ENCODE measurements at regions not wholly inside any gene's neighbourhood (a gene's known extent, or its start where the extent isn't known, plus 50 kb on each side); places are given as distances from the start of the nearest gene placed in this dataset.
"Not testable (repeated sequence)": the region's sequence is repeated elsewhere in the genome, so short reads cannot be mapped to it uniquely, and the experiment has no call there.

DNA sequence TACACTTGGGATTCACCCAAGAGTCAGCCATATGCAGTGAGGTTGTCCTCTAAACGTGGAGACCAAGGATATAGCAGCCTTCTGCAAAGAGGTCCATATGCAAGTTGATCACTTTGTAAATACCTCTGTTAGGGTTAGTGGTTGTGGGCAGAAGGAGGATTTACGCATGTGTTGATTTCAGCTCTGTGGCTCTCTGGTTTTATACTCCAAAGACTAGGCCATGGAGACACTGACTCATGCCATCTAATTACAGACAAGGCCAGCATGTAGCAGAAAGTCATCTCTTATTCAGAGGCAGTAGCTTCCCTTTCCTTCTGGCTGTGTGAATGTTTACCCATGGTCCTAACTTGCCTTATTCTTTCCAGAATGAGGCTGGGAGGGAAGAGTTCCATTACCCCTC lies 140.9 kb upstream of the GOLGA6L4 start:
- DNase-seq (ENCODE audit: low read depth): not testable (repeated sequence)

DNA sequence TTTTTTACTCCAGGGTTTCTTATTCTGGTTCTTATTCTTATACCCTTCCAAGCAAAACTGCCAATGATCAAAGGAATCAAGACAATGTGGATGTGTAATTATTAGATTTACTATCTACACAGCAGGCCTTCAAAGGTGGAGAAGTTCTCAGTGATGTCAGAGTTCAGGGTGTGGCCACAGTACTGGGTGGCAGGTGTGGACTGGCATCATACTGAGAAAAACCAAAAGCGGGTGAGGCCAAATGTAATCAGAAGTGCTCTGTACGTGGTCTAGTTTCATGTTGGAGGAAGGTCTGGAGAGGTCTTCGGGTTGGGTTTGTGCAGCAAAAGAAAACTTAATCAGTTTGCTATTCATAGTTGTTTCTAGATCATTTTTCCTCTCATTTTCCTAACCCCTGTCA lies 138.5 kb upstream of the GOLGA6L4 start:
- DNase-seq (ENCODE audit: low read depth): not testable (repeated sequence)

DNA sequence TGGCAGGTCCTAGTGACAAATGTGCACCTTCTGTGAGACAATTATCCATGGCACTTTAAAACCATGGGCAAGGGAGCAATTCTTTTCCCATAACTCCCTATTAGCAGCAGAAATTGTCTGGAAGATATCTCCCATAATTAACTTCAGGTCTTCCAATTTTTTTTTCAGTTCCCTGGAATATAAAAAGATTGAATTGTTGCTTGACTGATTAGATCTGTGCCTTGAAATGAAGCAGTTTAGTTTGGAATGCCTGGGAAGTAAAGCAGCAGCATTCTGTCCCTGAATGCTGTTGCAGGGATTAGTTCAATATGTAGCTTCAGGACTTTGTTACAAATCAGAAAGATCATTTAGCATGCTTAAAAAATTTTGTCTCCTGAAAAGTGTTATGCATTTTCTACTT lies 137.0 kb upstream of the GOLGA6L4 start:
- no peak for DNase-seq (ENCODE audit: low read depth)

DNA sequence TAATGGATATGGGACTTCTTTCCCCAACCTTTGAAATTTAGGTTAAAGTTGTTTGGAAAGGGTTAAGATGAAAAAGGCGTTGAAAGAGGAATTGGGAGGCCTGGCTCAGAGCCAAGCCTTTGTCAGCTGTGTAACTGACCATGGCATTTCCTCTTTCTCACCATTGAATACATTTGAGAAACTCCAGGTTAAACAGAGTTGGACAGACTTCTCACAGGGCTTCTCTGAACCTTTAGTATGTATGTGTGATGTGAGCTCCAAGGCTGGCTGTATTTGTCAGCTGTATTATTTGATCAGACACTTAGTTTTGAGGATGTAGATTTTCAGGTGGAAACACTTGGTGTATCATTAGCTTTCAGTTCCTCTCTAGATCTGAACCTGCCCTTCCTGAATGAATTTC lies 136.4 kb upstream of the GOLGA6L4 start:
- DNase-seq (ENCODE audit: low read depth): peak; percentile 1

DNA sequence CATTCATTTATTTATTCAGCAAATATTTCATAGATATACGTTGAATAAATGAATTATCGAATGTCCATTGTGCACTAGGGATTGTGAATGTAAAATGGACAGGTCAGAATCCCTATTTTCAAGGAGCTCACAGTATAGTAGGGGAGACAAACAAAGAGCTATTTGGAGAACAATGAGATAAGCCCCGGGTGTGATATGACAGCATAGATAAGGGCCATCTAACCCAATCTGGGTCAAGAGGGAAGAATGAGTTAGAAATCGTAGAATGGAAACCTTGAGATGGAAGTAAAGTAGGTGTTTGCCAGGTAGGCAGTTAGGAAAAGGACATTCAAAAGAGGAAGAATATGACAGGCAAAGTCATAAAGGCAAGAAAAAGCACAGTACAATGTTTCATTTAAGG lies 132.2 kb upstream of the GOLGA6L4 start:
- no peak for DNase-seq (ENCODE audit: low read depth)

DNA sequence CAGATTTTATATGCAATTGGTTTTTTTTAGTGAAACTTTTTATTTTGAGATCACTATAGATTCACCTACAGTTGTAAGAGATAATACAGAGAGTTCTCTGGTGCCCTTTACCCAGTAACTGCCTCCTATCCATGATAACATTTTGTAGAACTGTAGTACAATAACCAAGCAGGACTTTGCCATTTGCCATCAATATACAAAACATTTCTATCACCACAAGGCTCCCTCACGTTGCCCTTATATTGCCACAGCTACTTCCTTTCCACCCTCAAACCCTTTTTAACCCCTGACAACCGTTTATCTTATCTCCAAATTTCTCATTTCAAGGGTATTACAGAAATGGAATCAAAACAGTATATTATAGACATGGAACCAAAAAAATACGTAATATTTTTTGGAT lies 130.7 kb upstream of the GOLGA6L4 start:
- DNase-seq (ENCODE audit: low read depth): no peak

DNA sequence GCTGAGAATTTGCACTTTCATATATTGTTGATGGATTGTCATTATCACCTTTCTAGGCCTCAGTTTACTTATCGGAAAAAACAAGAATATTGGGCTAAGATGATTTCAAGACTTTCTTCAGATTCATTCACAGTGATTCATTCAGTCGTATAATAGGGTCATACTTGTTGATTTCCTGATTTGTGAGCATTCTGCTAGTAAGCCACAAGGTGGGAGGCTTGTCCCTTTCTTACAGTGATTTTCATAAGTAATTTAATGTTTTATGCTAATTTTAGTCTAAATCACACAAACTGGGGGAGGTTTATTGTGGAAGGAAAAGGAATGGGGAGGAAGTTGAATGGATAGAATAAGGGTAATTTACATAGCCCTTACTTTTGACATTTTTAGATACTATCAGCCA lies 126.8 kb upstream of the GOLGA6L4 start:
- peak; percentile 4 for DNase-seq (ENCODE audit: low read depth)

DNA sequence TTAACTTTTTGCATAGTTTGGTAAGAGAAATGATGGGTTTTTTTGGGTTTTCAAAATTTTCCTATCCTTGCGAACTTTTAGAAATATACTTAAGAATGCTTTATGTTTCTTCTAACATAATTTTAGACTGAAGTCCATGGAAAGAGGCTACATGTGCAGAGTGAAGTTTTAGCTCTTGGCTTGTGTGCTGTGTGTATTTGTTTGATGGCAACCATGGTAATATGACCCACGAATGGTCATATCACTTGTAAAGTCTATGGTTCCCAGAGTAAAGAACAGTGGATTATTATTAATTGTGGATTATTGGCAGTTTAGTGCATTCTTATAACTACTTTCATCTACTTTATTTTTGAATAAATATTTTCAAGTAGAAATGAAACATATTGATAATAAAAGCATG lies 124.0 kb upstream of the GOLGA6L4 start:
- no peak for DNase-seq (ENCODE audit: low read depth)

DNA sequence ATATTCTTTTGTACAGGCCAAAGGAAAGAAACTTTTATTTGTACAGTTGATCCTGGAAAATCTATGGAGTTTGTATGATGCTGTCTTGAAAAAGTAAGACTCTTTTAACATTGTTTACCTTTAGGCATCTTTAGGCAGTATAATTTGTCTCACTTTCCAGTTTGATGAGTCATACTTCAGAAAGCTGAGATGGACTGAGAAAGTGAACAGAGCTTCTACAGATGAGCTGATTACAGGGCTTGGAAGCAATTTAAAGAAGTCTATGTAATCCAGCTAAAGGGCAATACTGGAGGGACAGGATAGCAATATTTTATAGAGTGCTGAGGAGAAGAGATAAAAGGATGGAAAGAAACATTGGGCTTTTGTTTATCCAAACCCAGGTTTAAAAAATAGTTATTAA lies 123.5 kb upstream of the GOLGA6L4 start:
- DNase-seq (ENCODE audit: low read depth): peak; percentile 15

DNA sequence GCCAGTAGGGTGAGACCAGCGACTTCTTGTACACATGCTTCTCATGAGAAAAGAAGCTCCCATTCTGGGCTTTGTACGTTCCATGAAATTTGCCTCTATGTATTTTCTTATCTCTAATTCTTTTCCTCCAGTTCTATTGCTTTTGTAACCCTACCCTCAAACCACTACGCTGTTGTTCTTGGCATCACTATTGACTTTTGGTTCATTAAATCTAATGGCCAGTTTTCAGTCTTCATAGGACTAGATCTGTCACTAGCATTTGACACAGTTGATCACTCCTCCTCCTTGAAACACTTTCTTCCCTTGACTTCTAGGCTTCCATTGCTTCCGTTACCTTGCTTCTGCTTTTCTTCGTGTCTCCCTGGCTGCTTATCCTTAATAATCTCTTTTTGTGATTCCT lies 121.7 kb upstream of the GOLGA6L4 start:
- DNase-seq (ENCODE audit: low read depth): no peak

DNA sequence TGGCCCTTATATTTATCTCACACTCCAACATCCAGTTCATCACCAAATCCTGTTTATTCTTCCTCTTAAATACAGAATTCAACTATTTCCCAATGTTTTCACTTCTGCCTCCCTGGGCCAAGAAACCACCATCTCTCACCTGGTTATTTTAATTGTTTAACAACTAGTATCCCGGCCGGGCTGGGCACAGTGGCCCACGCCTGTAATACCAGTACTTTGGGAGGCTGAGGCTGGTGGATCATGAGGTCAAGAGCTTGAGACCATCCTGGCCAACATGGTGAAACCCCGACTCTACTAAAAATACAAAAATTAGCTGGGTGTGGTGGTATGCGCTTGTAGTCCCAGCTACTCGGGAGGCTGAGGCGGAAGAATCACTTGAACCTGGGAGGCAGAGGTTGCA lies 120.9 kb upstream of the GOLGA6L4 start:
- DNase-seq (ENCODE audit: low read depth): not testable (repeated sequence)

DNA sequence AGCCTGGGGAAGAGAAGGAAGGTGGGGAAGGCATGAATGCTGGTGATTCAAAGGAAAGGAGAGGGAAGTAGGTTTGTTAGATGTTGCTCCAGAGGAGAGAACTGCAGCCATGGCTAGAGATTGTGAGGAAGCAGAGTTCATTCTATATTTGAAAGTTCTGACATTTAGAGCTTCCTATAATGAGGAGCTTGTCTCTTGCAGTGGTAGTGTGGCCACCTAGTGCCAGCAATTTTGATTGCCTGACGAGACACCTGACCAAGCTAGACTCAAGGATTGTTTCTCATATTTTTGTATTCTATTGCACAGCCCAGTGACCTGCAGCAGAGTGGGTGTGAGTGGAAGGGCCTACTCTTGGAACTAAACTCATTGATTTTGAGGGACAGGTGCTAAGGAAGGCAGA lies 116.2 kb upstream of the GOLGA6L4 start:
- DNase-seq (ENCODE audit: low read depth): not testable (repeated sequence)

DNA sequence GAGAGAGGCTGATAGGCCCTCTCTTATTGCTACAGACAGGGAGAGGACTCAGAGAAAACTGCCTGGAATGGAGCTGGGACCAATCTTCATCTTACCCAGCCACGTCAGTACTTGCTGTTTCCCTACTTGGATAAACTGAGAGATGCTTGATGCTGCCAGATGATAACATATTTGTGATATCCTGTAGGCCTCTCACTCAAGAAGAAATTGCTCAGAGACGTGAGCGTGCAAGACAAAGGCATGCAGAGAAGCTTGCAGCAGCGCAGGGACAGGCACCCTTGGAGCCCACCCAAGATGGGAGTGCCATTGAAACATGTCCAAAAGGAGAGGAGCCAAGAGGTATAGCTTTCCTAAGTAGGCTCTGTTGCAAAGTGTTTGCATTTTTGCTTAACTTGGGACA lies 114.7 kb upstream of the GOLGA6L4 start:
- not testable (repeated sequence) for DNase-seq (ENCODE audit: low read depth)

DNA sequence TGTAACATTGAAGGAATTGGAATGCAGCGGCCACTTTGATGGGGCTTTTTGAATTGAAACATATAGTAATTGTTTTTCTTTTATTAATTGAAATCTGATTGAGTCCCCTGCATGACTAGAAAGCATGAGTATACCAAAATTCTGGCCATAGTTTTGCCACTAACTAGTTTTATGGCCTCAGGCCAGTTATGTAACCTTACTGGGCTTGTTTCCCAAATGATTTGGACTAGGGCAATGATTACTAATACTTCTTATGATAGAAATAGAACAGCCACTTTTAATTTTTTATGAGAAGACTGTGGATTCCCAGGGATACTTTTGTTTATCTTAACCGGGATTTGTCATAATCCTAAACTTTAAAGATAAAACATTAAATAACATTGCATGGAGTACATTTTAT lies 106.9 kb upstream of the GOLGA6L4 start:
- DNase-seq (ENCODE audit: low read depth): not testable (repeated sequence)

DNA sequence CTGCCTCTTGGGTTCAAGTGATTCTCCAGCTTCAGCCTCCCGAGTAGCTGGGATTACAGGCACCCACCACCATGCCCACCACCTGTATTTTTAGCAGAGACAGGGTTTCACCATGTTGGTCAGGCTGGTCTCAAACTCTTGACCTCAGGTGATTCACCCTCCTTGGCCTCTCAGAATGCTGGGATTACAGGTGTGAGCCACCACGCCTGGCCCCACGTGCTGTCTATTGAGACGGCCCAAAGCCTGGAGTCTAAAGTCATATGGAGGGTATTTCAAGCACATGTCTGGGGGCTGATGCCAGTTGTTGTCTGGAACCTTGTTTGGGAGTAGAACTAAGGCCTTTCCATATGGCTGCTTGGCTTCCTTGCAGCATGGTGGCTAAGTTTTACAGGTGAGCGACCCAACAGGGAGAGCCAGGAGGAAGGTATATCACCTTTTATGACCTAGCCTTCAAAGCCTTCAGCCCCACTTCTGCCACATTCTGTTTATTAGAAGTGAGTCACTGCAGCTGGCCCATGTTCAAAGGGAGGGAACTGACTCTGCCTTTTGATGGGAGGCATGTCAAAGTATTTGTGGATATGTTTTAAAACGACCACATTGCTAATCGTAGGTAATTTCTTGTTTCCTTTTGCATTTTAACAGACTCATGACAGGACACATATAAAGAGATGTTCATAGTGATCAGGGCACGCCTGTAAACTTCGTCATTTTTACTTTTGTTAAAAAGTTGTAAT lies 105.3 kb upstream of the GOLGA6L4 start:
- DNase-seq (ENCODE audit: low read depth): not testable (repeated sequence)

DNA sequence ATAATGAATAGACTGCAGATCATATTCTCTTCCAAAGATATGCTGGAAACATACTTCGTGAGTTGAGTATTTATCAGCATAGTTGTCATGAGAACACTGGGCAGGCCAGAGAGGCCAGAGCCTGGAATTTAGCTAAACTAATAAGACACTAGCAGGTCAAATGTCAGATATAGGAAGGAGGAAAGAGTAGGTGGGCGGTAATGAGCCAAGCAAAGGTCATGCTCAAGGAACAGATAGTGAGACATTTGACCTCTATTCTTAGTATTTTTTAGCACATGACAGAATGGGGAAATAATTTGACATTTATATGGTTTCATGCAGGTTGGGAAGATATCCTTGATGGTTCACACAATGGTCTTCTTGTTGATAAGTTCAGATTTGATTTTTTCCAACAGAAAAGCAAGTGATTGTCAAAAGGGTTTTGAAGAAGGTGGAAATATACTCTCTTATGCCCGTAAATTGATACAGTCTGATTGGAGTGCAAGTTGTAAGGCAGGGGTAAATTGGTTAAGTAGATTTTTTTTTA lies 99.6 kb upstream of the GOLGA6L4 start:
- not testable (repeated sequence) for DNase-seq (ENCODE audit: low read depth)

DNA sequence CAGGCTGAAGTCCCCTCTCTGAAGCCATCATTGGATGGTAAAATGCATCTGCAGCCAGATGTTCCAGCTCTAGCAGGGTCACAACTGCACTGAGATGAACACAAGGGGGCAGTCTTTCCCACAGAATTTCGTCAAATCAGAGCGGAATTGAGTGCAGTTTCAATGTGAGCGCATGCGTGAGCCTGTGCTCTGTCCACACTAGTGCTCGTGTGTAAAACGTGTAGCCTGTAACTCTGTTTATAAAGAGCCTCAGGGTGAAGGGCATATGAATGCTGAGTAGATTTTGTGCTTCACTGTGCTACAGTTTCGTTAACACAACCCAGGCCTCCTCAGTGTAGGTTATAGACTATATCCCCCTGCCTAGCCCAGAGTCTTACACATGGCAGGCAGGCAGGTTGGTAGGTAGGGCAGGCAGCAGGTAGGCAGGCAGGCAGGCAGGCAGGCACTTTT lies 92.7 kb upstream of the GOLGA6L4 start:
- DNase-seq (ENCODE audit: low read depth): peak; percentile 69

DNA sequence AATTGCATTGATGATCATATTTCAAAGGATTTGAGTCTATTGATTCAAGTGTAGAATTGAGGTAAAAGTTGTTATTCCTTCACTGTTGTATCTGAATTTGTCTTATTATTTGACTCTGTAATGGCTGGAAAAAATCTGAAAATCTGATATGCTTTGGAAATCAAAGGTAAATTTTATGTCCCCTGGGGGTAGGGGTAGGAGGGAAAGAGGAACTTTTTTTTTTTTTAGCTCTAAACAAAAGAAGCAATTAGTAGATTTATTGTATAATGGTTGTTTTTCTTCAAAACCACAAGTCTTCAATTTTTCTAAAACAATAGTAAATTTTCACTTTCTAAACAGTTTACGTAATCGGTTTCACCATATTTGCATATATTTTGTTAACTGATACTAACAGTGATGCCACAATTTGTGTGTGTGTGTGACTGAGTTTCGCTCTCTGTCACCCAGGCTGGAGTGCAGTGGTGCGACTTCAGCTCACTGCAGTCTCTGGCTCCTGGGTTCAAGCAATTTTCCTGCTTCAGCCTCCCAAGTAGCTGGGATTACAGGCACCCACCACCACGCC lies 91.7 kb upstream of the GOLGA6L4 start:
- DNase-seq (ENCODE audit: low read depth): no peak

DNA sequence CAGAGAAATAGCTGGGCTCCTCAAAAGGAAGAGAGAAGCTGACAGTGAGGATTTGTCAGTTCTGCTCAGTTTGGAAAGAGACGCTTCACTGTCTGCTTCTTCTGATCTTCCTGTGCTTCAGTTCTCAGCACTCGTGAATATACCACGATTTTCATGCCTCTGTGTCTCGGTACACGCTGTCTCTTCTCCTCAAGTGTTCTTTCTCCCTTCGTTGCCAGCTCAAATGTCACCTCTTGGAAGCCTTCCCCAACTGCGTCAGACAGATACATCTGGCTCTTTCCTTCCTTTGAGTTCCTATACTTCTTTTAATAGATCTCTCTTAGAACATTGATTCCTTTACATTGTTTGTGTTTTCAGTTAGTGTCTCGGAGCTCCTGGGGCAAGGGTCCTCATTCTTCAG lies 90.6 kb upstream of the GOLGA6L4 start:
- not testable (repeated sequence) for DNase-seq (ENCODE audit: low read depth)

DNA sequence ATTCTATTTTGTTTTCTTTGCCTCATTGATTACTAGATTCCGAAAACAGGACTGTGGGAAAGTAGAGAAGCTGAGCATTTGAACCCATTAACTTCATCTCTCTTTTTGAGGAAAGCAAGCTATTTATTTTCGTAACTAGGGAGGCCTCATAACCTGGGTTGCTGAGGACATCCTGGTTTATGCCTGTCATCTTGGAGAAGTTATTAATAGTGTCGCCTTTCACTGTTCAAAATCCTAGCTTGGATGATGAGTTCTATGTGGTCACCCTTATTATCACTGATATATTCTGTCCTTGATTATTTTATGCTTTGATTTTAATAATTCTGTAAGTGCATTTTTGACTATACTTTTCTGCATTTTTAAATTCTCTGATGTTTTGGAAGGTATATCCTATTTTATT lies 89.3 kb upstream of the GOLGA6L4 start:
- not testable (repeated sequence) for DNase-seq (ENCODE audit: low read depth)

DNA sequence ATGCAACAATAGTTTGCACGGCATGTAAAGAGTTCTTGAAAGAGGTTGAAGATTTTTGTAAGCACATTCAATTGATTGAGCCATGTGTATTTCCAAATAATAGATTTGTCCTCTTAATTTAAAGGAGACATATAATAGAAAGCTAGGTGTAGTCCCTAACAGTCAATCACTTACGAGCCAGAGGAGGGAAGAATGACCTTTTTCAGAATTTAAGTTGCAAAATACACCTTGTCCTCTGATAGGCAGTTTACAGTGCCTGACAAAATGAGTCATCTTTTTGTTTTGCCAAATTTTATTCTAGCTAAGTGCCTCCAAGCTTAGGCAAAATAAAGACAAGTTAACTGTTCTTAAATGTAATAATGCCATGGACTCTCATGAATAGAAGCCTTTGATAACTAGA lies 88.3 kb upstream of the GOLGA6L4 start:
- not testable (repeated sequence) for DNase-seq (ENCODE audit: low read depth)

DNA sequence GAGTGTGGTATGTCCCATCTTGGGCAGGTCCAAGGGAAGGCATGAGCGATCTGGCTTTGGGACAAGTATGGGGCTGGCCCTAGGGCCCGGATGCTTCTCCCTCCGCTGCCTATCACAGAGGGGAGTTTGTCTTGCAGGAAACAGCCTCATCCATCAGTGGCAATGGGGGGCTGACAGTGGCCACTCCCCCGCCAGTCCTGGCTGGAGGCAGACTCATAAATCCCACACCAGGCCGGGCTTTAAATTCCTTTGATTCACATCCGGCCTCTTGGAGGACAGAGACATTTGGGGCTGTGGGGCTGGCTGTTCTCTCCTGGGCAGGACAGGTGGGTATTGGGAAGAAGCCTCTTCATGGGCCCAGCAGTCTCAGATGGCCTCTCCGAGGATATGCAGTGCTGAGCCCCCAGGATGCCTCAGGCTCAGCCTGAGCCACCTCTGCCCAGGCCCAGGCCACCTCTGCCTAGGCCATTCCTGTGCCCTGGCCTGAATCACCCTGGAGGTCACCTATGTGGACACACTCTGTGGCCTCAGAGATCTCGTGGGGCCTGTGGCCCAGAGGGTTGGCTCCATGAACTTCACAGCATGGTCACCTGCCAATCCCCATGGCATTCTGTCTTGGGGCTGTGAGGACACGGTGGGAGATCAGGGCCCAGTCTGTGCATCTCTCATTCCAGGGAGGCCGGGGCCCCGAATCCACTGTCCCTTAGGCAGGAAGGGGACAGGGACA lies 84.2 kb upstream of the GOLGA6L4 start:
- no peak for DNase-seq (ENCODE audit: low read depth)

All from LHCN-M2 (cell line).